ENCODE measurements at regions not wholly inside any gene's neighbourhood (a gene's known extent, or its start where the extent isn't known, plus 50 kb on each side); places are given as distances from the start of the nearest gene placed in this dataset.
"Not testable (repeated sequence)": the region's sequence is repeated elsewhere in the genome, so short reads cannot be mapped to it uniquely, and the experiment has no call there.

DNA sequence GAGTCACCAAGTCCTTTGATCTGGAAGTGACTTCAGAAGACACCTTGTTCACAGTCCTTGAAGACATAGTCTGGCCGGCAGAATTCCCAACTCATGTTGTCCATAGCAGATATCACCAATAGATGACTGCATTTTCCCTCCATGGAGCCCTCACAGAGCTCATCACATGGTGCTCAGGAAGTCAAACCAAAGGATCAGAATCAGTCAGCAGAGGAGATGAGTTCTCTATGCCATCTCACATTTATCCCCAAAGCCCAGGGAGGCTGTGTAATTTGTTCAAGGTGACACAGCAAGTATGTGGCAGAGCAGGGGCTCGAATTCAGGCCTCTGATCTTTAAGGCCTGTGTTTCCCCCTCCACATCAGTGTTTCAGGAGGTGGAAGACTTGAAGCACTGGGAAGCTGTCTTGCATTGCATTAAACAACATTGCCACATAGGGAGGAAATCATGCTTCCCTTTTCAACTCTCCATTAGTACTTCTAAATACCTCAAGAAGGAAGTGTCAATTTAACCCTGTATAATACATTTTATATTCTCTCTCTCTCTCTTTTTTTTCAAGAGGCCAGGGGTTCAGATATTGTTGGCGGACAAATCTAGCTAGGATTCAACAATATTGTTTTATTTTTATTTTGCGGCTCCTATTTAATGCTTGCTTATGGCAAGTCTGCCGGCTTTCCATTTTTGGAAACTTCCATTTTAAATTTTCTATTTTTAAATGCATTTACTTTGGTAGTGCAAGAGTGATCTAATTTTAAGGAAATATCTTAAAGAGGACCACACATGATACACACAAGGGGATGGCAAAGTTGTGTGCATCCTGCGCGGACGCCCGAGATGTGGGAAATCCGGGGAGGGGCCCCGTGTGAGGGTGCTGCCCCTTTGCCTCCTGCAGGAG is 61.9 kb downstream of the NPIPB5 start:
- DNase-seq (ENCODE audit: low spot score), result not testable (repeated sequence)

- not testable (repeated sequence) for DNase-seq (ENCODE audit: low spot score)
Measured at GRCh38 chr16:22573225-22573530, 62.5 kb downstream of the NPIPB5 start.

GRCh38 chr16:22576506-22576905 is 65.8 kb downstream of the NPIPB5 start:
- DNase-seq (ENCODE audit: low spot score), result not testable (repeated sequence)

DNA sequence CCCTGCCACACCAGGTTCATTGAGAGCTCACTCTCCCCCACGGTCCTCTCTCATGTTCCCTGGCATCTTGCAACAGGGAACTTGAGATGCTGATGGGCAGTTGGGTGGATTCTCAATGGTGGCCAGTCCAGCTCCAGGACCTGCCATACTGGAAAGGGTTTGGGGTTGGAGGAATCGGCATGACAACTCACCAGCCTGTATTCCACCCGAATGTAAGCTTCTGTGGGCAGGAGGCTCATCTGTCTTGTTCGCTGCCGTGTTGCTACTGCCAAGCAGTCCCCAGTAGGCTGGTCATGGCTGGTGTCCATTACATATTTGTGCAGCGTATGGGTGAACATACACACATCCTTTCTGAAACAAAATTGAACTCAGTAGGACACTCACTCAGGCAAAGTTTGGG is 72.5 kb downstream of the NPIPB5 start:
- not testable (repeated sequence) for DNase-seq (ENCODE audit: low spot score)

DNA sequence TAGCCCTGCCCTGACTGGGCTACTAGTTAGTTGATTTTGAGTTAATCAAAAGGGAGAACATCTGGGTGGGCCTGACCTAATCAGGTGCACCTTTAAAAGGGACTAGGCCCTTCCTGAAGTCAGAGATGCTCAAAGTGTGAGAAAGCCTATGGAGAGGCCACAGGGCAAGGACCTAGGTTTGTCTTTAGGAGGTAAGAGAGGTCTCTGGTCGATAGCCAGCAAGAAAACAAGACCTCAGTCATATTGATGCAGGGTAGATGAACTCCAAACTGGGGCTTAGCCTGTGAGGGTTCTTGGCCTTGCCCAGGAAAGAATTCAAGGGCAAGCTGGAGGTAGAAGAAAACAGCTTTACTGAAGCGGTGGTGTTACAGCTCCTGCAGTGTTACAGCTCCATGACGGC is 73.8 kb downstream of the NPIPB5 start:
- DNase-seq (ENCODE audit: low spot score), result not testable (repeated sequence)

DNA sequence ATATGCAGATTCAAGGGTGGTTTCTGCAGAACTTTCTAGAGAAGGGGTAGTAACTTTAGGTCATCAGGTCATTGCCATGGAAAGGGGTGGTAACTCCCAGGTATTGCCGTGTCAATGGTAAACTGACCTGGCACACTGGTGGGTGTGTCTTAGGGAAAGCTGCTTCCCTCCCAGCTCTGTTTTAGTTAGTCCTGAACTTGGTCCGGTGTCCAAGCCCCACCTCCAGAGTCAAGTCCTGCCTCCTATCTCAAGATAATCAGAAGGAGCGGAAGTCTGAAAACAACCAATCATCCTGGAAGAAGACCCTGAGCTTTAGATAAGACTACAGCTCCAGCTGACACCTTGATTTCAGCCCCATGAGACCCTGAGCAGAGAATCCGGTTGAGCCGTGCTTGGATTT is 74.2 kb downstream of the NPIPB5 start:
- not testable (repeated sequence) for DNase-seq (ENCODE audit: low spot score)

GRCh38 chr16:22585431-22585830 is 74.7 kb downstream of the NPIPB5 start:
- not testable (repeated sequence) for DNase-seq (ENCODE audit: low spot score)

DNA sequence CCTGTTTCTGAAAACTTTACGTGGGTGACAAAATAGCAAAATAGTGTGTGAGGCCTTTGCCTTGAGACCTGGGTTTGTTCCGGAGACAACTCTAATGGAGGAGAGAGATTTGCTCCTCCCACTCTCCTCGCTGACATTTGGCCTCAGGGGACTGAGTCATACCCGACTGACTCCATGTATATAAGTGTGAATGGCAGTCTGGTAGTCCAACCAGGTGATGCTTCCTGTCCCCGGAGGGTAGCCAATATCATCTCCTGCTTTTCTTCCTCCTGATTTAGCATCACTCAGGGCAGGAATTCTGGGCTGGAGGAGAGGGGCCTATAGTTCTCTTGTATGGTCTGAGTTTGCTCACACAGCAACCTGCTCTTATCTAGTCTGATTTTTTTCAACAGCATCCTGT is 76.0 kb downstream of the NPIPB5 start:
- not testable (repeated sequence) for DNase-seq (ENCODE audit: low spot score)

DNA sequence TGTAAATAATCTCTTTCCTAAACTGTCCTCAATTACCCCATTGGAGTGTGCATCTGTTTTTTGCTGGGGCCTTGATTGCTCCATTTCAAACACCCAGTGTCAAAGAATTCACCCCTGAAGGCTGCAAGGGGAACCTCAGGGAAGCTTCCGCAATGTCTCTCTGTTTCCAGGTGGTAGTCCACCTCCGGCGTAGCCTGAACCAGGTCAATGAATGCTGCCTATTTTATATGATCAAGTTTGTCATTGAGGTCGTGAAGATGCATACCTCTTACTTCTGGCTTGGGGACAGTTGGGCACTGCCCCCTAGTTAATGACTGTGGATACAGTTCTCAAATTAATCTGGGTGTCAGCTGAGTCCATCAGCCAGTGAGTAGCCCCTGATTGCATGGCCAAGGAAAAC is 79.1 kb downstream of the NPIPB5 start:
- DNase-seq (ENCODE audit: low spot score), result not testable (repeated sequence)

- not testable (repeated sequence) for DNase-seq (ENCODE audit: low spot score)
Measured at GRCh38 chr16:22596445-22597045, 85.9 kb downstream of the NPIPB5 start.

DNA sequence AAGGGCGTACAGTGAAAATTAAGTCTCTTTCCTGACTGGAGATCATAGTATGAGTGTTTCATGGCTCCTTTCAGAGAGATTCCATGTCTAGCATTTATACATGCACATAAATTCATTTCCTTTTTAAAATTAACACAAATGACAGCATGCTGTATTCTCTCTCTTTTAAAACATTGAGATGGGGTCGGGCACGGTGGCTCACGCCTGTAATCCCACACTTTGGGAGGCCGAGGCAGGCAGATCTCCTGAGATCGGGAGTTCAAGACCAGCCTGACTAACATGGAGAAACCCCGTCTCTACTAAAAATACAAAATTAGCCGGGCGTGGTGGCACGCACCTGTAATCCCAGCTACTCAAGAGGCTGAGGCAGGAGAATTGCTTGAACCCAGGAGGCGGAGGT is 93.1 kb downstream of the NPIPB5 start:
- DNase-seq (ENCODE audit: low spot score), result not testable (repeated sequence)

- not testable (repeated sequence) for DNase-seq (ENCODE audit: low spot score)
Measured at GRCh38 chr16:22606619-22607018, 95.9 kb downstream of the NPIPB5 start.

GRCh38 chr16:22609798-22610197 is 99.1 kb downstream of the NPIPB5 start:
- DNase-seq (ENCODE audit: low spot score), result not testable (repeated sequence)

GRCh38 chr16:22611128-22611527 is 100.4 kb downstream of the NPIPB5 start:
- DNase-seq (ENCODE audit: low spot score), result not testable (repeated sequence)

DNA sequence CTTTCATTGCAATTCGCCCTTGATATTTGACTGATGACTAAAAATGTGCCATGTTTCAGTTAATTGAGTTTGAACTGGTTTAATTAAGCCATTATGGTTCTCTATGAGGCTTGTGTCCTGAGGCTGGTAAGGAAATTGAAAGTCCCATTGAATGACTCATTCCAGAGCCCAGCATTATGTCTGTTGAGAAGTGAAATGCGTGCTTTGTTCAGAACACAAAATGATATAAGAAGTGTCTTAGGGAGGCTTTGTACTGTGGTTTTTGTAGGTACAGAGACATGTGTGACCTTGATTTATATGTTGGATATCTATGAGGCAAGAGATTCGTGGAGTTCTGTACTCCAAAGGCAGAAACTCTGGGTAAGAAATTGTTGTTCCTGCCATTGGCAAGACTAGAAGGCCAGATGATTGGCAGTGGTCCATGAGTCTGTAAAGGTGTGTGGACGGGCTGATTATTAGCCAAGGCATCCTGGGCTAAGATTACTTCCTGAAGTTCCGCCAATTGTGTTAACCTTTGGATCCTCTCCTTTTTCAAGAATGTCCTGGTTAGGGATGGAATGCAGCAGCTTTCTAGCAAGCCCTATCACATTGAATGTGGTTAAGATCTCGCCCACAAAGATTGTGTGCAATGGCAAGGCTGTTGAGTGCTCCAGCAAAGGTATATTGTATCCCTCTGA is 103.7 kb downstream of the NPIPB5 start:
- no peak for DNase-seq (ENCODE audit: low spot score)

DNA sequence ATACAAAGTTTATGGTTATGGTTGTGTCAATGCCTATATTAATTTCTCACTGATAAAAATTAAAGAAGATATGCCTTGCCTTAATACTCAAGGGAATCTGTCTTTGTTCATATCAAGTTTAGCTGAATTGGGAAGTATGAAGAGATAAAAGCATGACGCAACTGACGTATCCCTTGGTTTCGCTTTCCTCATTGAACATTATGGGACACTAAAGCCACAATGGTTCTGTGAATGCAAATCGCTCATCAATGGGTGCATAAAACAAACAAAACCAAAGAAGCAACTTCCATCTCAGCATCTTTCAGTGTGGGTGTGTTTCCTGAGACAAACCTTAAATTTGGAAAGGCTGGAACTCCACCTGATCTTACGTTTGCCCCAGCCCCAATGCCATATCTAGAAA is 108.2 kb downstream of the NPIPB5 start:
- no peak for DNase-seq (ENCODE audit: low spot score)

DNA sequence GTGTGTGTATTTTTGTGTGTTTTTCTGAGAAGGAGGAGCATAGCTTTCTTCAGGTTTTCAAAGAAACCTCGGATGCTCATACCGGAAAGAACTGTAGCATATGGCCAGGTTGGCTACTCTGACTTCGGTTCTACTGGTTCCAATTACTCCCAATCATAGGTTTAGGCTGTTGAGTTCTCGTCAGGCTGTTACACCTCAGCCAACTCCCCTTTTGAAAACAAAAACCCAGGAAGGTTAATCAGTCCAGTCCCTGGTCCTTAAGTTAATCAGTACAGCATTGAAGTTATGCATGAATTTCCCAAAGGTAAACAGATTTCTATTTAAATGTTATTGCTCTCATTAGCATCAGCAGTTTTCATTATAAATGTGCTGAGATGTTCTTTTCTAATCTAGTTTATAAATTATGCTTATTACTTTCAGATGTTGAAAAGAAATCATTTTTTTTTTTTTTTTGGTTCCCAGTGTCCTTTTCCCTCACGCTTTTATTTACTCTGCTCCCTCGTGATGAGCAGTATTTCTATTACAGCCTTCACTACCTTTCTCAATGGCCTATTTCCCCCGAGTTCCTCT is 111.0 kb downstream of the NPIPB5 start:
- DNase-seq (ENCODE audit: low spot score), result no peak

GRCh38 chr16:22622703-22623102 is 112.0 kb downstream of the NPIPB5 start:
- no peak for DNase-seq (ENCODE audit: low spot score)

DNA sequence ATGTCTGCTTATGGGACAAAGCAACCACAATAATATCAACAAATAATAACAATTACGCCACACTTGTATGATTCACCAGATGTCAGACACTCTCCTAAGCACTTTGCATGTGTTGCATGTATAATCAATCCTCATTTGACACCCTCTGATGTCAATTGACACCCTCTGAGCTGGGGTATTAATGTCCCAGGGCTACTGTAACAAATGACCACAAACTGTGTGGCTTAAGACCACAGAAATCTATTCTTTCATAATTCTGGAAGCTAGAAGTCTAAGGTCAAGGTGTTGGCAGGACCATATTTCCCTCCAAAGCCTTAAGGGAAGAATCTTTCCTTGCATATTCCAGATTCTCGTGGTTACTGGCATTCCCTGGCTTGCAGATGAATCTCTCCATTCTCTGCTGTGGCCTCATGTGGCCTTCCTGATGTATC is 112.7 kb downstream of the NPIPB5 start:
- no peak for DNase-seq (ENCODE audit: low spot score)

DNA sequence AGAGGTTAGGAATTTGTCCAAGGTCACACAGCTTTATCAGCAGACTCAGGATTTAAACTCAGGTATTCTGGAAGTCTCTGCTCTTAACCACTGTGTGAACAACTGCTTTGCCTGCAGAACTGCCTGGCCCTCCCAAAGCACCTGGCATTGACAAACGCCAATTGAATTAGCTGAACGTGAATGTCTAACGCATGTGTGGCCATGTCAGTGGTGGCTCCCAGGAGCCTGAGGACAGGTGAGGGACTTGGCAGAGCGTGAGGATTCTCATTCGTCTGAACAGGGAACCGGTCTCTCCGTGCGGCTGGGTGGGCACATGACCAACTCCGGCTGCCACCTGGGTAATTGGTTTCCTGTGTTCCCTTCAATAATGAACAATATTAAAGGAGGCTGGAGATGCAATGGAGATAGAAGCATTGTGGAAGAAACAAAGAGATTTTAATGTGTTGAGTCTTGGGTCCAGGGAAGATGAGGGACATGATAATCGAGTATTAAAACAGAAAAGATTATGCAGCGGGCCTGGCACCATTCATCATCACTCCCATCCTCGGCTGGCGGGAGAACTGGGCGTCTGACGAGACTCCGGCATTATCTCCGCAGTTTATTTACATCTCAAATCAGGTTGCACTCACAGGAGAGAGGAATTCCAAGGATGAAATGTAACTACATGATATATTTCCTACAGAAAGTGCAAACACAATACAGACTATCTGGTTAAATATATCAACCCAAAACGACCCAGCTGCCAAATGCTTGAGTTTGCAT is 113.5 kb downstream of the NPIPB5 start:
- DNase-seq (ENCODE audit: low spot score), result no peak

Measured in mesenteric fat pad (tissue), 1 donor.